MM.1S (cell line): ENCODE measurements at regions not wholly inside any gene's neighbourhood (a gene's known extent, or its start where the extent isn't known, plus 50 kb on each side); places are given as distances from the start of the nearest gene placed in this dataset.

Experiments
- CTCF ChIP-seq: fragments of 300-600 bp; sonication (generic); IDR thresholded peaks from 2 replicates; pipeline ENCODE4 v1.5.1; 2016; ENCODE audit warnings: antibody characterized with exemption, low read length, mixed read lengths
- EZH2 ChIP-seq: fragments of 300-600 bp; sonication (generic); optimal IDR thresholded peaks from 2 replicates; pipeline ENCODE3; 2017; ENCODE audit warnings: low read depth, mild to moderate bottlenecking, antibody characterized with exemption, low read length, mixed read lengths

DNA sequence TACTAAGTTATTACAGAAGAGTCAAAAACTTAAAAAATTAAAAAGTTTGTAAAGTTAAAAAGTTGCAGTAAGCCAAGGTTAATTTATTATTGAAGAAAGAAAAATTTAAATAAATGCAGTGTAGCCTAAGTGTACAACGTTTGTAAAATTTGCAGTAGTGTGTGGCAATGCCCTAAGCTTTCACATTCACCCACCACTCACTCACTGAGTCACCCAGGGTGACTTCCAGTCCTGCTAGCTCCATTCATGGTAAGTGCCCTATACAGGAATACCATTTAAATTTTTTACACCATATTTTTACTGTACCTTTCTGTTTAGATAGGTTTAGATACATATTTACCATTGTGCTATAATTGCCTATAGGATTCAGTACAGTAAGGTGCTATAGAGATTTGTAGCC, 88.6 kb downstream of the CTH start:
- TF ChIP-seq CTCF (no peak), EZH2 (no peak)
